ENCODE measurements at regions not wholly inside any gene's neighbourhood (a gene's known extent, or its start where the extent isn't known, plus 50 kb on each side); places are given as distances from the start of the nearest gene placed in this dataset.
"Not testable (repeated sequence)": the region's sequence is repeated elsewhere in the genome, so short reads cannot be mapped to it uniquely, and the experiment has no call there.

- not testable (repeated sequence) for TF ChIP-seq POLR2A, CTCF, POLR2AphosphoS5, EP300 (IDR thresholded peaks at IDR 0.05)
Measured at GRCh38 chr15:58365098-58365497, 66.7 kb upstream of the LIPC start.
